ENCODE measurements at regions not wholly inside any gene's neighbourhood (a gene's known extent, or its start where the extent isn't known, plus 50 kb on each side); places are given as distances from the start of the nearest gene placed in this dataset.

DNA sequence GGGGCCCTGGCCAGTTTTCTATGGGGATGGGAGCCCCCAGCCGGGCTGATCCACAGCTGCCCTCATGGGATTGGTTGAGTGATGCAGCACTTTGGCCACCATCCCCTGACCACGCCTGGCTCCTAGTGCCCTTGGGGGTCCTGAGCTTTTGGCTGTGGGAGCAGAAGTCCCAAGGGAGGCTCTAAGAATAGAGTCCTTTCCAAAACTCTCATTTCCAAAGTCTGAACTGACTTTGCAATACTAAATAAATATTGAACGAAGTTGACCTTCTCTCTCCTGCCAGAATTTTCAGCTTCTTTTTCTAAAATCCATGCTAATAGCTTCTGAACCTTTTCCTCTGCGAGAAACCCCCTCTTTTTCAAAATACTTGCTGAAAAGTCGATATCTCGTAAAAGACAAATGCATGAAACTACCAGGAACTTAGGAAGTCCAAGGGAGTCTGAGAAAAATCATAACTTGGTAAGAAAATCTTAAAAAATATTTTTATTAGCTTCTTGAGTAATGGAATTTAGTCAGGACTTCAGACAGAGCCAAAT, 62.7 kb upstream of the IGFBP3 start:
- no peak for TF ChIP-seq CTCF (IDR thresholded peaks at IDR 0.05)
- TF ChIP-seq ATF3 (CRISPR knock-in tag; conservative IDR thresholded peaks at IDR 0.05), result no peak
- TF ChIP-seq ATF2 (CRISPR knock-in tag; IDR thresholded peaks at IDR 0.05; ENCODE audit: borderline replicate concordance, low read depth), result no peak
- no peak for TF ChIP-seq NFYB (CRISPR knock-in tag; conservative IDR thresholded peaks at IDR 0.05; ENCODE audit: low read depth)
- no peak for TF ChIP-seq IRF1 (CRISPR knock-in tag; IDR thresholded peaks at IDR 0.05)
- TF ChIP-seq NFATC4 (CRISPR knock-in tag; IDR thresholded peaks at IDR 0.05), result no peak
- no peak for TF ChIP-seq ETV6 (CRISPR knock-in tag; IDR thresholded peaks at IDR 0.05)
